ENCODE measurements at regions not wholly inside any gene's neighbourhood (a gene's known extent, or its start where the extent isn't known, plus 50 kb on each side); places are given as distances from the start of the nearest gene placed in this dataset.

DNA sequence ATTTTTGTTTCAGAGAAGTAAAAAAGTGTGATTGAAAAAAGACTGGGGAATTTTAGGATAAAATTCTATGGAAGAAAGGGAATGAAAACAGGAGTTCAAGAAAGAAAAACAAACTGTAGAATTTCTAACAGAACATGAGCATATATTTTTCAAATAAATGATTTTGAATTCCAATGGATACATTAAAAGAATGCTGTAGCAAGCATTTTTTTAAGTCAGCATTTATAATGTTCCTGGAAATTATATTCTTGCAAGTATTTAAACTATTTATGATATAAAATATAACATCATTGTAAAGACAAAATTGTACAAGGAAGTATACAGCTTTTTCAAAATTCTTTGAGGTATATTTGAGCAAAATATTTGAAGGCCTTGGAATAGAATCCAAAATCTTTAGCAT, 450.7 kb downstream of the AEBP2 start:
- Histone ChIP-seq H3K23ac (ENCODE audit: low read depth, low read length) (no peak overlapping the region), H2AK9ac (replicated peaks; ENCODE audit: low read depth, low read length, poor library complexity) (no peak overlapping the region), H3K4me1 (ENCODE audit: control insufficient read depth, insufficient read depth, low read length) (peaks cover 9% of the 10 kb centered on the region; the same call in 1 of the 2 replicates), H3K4me2 (ENCODE audit: low read depth, low read length) (no peak overlapping the region), H2BK15ac (ENCODE audit: low read depth, low read length) (no peak overlapping the region), H3K9me3 (ENCODE audit: control insufficient read depth, insufficient read depth, low read length) (no peaks in the 10 kb centered on the region), H3K9ac (ENCODE audit: low read depth, low read length) (no peak overlapping the region), H3K18ac (ENCODE audit: low read depth, low read length) (no peak overlapping the region), H3K79me1 (ENCODE audit: low read depth in 1 of 2, low read length in 2 of 2) (no peaks in the 10 kb centered on the region), H3K4me3 (ENCODE audit: insufficient read depth, low read depth, low read length) (no peak overlapping the region), H4K20me1 (ENCODE audit: insufficient read depth, low read length) (no peaks in the 10 kb centered on the region), H3K27me3 (ENCODE audit: control insufficient read depth, insufficient read depth, low read length) (no peaks in the 10 kb centered on the region), H3K36me3 (ENCODE audit: control insufficient read depth, insufficient read depth, low read length) (no peaks in the 10 kb centered on the region), H2BK20ac (ENCODE audit: low read depth, low read length) (no peak overlapping the region), H2BK120ac (ENCODE audit: low read depth, low read length) (no peak overlapping the region), H4K8ac (ENCODE audit: low read depth in 2 of 2, low read length in 2 of 2) (no peak overlapping the region), H3K4ac (ENCODE audit: low read depth, low read length) (no peak overlapping the region), H3K27ac (ENCODE audit: insufficient read depth, low read length) (no peak overlapping the region), H4K91ac (ENCODE audit: insufficient read depth, low read depth, low read length) (no peak overlapping the region), H3K14ac (replicated peaks; ENCODE audit: low read depth, low read length) (no peak overlapping the region), H4K5ac (ENCODE audit: low read depth, low read length) (no peak overlapping the region), H2AFZ (replicated peaks; ENCODE audit: low read length, poor library complexity) (no peak overlapping the region), H2BK5ac (ENCODE audit: low read depth, low read length, poor library complexity, severe bottlenecking) (no peak overlapping the region), H3K56ac (ENCODE audit: extremely low read depth, insufficient read depth, low read length) (no peak overlapping the region), H2AK5ac (ENCODE audit: low read depth, low read length) (no peak overlapping the region), H3K9me1 (ENCODE audit: insufficient read depth, low read length) (no peaks in the 10 kb centered on the region)
- in situ Hi-C loops (cut with MboI; ENCODE audit: low sequenced_read_pairs): loop anchor here (10.0 kb wide), 1 partner anchor 135 kb away; no protein-coding TSS in a partner anchor
- ATAC-seq (ENCODE audit: low read depth) (no peak), DNase-seq (no peak)
- BruUV-seq (replicated peaks): no TSS peak
- CTCF ChIA-PET: no interaction called here
- intact Hi-C loops (cut with micrococcal nuclease): loop anchor here (5.0 to 10.0 kb wide), 2 partner anchors 133 to 315 kb away; no protein-coding TSS in a partner anchor
- POLR2A ChIA-PET (ENCODE audit: unreplicated experiment): no interaction called here
- dilution Hi-C loops (cut with HindIII; ENCODE audit: low sequenced_read_pairs, unreplicated experiment): no loop called here
- TF ChIP-seq, protein P1, sequence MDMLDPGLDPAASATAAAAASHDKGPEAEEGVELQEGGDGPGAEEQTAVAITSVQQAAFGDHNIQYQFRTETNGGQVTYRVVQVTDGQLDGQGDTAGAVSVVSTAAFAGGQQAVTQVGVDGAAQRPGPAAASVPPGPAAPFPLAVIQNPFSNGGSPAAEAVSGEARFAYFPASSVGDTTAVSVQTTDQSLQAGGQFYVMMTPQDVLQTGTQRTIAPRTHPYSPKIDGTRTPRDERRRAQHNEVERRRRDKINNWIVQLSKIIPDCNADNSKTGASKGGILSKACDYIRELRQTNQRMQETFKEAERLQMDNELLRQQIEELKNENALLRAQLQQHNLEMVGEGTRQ (IDR thresholded peaks at IDR 0.05; ENCODE audit: low read depth, low read length): no peak
- TF ChIP-seq MAFK (IDR thresholded peaks at IDR 0.05; ENCODE audit: low read depth, low read length): peak; percentile 45
